ENCODE measurements at regions not wholly inside any gene's neighbourhood (a gene's known extent, or its start where the extent isn't known, plus 50 kb on each side); places are given as distances from the start of the nearest gene placed in this dataset.
"Not testable (repeated sequence)": the region's sequence is repeated elsewhere in the genome, so short reads cannot be mapped to it uniquely, and the experiment has no call there.

DNA sequence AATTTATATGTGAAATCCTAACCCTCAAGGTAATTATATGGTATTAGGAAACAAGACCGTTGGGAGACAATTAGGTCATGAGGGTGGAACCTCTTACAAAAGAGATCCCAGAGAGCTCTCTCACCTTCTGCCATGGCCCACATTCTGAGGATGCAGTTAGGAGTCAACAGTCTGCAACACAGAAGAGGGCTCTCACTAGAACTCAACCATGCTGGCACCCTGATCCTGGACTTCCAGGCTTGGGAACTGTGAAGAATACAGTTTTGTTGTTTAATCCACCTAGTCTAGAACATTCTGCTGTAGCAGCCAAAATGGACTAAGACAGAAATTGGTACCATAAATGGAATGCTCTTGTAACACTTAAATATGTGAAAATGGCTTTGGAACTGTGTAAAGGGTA lies 278.8 kb upstream of the GALNTL6 start:
- Mint-ChIP-seq H3K27me3 (no peaks in the 10 kb centered on the region), H3K27ac (no peak overlapping the region)

DNA sequence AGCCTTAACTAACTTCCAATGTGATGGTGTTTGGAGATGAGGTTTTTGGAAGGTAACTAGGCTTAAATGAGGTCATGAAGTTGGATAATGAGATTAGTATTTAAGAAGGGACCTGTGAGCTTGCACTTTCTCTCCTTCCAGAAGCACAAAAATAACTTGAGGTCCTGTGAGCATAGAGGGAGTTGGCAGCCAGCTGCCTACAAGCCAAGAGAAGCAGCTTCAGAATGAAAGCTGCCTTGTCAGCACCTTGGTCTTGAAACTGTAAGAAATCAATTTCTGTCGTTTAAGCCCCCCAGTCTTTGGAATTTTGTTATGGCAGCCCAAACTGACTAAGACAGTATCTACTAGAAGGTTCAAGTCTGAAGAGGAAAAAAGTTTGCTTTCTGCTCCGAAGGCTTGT lies 280.2 kb upstream of the GALNTL6 start:
- H3K4me3 Mint-ChIP-seq = no peak overlapping the region
- no peaks in the 10 kb centered on the region for H3K4me1 Mint-ChIP-seq
- peaks cover 3% of the 10 kb centered on the region for H3K9me3 Mint-ChIP-seq
- no peaks in the 10 kb centered on the region for H3K36me3 Mint-ChIP-seq (ENCODE audit: low read depth)
- DNase-seq = no peak
- no peak for ATAC-seq
- H3K27ac Mint-ChIP-seq = no peak overlapping the region
- no peaks in the 10 kb centered on the region for H3K27me3 Mint-ChIP-seq

More for the DNA sequence above, 278.8 kb upstream of the GALNTL6 start:
- peaks cover 3% of the 10 kb centered on the region for H3K9me3 Mint-ChIP-seq
- no peaks in the 10 kb centered on the region for H3K36me3 Mint-ChIP-seq (ENCODE audit: low read depth)
- DNase-seq = no peak
- no peak for ATAC-seq
- H3K4me1 Mint-ChIP-seq = no peaks in the 10 kb centered on the region
- H3K4me3 Mint-ChIP-seq = no peak overlapping the region

DNA sequence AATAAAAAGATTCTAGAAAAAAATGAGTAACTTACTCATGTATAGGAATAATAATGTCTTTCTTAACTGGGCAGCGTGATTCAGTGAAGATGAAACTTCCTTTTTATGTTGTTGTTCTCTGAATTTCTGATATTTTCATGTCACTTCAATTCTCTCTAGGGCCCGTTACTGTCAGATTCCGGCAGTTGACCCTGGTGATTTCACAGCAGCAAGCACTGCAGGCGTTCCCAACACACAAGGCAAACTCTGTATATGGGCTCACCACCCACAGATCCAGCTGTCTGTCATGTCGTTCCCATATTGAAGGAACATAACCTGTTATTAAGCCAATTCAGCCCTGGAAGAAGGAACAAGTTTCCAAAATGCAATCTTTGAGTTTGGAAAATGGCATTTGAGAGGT lies 288.3 kb upstream of the GALNTL6 start:
- H3K27me3 Mint-ChIP-seq = no peaks in the 10 kb centered on the region
- DNase-seq (no peak), ATAC-seq (no peak)
- no peaks in the 10 kb centered on the region for H3K9me3 Mint-ChIP-seq
- no peaks in the 10 kb centered on the region for H3K36me3 Mint-ChIP-seq (ENCODE audit: low read depth)
- no peaks in the 10 kb centered on the region for H3K4me1 Mint-ChIP-seq
- no peak overlapping the region for H3K27ac Mint-ChIP-seq
- H3K4me3 Mint-ChIP-seq = no peak overlapping the region

DNA sequence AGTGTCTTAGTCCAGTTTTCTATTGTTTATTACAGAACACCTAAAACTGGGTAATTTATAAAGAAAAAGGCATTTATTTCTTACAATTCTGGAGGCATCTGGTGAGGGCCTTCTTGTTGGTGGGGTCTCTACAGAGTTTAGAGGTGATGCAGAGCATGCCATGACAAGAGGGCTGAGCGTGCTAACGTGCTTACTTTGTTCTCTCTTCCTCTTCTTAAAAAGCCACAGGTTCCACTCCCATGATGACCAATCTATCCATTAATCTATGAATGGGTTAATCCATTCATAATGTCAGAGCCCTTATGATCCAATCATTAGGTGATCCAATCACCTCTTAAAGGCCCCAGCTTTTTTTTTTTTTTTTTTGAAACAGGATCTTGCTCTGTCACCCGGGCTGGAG lies 291.5 kb upstream of the GALNTL6 start:
- Mint-ChIP-seq H3K36me3 (ENCODE audit: low read depth) (no peaks in the 10 kb centered on the region), H3K4me3 (no peak overlapping the region), H3K27ac (no peak overlapping the region), H3K4me1 (no peaks in the 10 kb centered on the region), H3K27me3 (no peaks in the 10 kb centered on the region), H3K9me3 (peaks cover 8% of the 10 kb centered on the region)
- ATAC-seq = no peak
- DNase-seq = no peak

DNA sequence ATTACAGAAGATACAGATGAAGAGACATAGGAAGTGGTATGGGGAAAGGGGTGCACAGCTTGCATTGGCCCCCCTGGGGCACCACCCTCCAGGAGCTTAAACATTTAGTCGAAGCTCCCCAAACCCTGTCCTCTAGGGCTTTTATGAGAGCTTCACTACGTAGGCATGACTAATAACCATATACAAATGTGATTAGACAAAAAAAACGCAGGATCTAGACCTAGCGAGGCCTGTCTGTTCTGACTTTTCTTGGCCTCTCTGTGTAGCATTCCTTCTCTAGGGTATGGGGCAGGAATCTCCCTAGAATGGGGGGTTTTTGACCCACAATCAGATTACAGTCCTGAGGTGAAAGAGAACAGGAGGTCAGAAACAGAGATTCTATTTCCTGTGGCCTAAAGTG lies 293.7 kb upstream of the GALNTL6 start:
- Mint-ChIP-seq H3K27me3 (no peaks in the 10 kb centered on the region), H3K4me1 (no peaks in the 10 kb centered on the region), H3K36me3 (ENCODE audit: low read depth) (no peaks in the 10 kb centered on the region), H3K4me3 (no peak overlapping the region), H3K27ac (no peak overlapping the region), H3K9me3 (peaks cover 12% of the 10 kb centered on the region)
- ATAC-seq (no peak), DNase-seq (no peak)

DNA sequence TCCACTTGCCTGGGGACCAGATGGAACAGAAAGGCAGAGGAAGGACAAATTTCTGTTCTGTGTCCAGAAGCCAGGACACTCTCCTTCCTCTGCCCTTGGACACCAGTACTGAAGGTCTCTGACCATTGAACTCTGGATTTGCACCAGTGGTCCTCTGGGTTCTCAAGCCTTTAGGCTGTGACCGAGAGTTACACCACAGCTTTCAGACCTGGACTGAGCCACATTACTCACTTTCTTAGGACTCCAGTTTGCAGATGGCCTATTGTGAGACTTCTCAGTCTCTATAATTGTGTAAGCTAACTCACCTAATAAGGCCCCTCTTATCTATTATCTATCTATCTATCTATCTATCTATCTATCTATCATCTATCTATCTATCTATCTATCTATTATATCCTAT lies 295.3 kb upstream of the GALNTL6 start:
- no peaks in the 10 kb centered on the region for H3K4me1 Mint-ChIP-seq
- no peaks in the 10 kb centered on the region for H3K27me3 Mint-ChIP-seq
- no peak overlapping the region for H3K27ac Mint-ChIP-seq
- H3K36me3 Mint-ChIP-seq (ENCODE audit: low read depth) = no peaks in the 10 kb centered on the region
- H3K9me3 Mint-ChIP-seq = peaks cover 12% of the 10 kb centered on the region
- ATAC-seq (no peak), DNase-seq (no peak)
- H3K4me3 Mint-ChIP-seq = no peak overlapping the region

DNA sequence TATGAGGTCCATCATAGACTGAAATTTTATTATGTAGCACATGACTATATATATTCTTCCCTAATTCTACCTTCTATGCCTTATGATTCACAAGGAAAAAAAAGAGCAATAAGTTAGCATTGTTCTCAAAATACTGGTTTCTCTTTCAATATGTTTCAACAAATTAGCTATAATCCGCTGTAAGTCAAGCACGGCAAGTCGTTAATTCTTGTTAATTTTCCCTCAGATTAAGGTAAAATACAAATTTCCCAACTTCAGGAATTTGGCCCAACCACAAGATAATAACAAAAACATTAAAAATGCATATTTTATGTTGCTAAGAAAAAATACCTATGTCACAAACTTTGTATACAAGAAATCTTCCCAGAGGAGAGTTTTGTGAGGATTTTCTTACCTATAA lies 296.5 kb upstream of the GALNTL6 start:
- H3K27me3 Mint-ChIP-seq = no peaks in the 10 kb centered on the region
- no peak overlapping the region for H3K4me3 Mint-ChIP-seq
- no peak for ATAC-seq
- H3K36me3 Mint-ChIP-seq (ENCODE audit: low read depth) = no peaks in the 10 kb centered on the region
- no peak overlapping the region for H3K27ac Mint-ChIP-seq
- peaks cover 17% of the 10 kb centered on the region for H3K9me3 Mint-ChIP-seq
- H3K4me1 Mint-ChIP-seq = no peaks in the 10 kb centered on the region
- DNase-seq = no peak

DNA sequence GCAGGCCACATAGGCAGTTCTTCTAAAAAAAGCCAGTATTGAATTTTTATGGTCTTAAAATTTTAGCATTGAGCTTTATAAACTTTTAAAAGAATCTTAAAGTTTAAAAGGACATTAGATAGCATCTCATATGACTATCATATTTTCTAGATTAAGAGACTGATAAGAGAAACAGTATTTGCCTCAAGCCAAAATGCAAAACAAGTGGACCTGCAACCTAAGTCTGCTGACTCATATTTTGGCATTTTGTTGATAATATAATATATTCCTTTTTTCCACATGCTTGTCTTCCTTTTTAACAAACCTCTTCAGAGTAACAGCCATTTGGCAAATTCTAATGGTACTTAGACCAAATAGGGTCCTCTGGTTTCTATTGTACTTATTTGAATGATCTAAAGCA lies 328.5 kb upstream of the GALNTL6 start:
- ATAC-seq (no peak), DNase-seq (no peak)
- Mint-ChIP-seq H3K4me1 (no peaks in the 10 kb centered on the region), H3K27me3 (no peaks in the 10 kb centered on the region), H3K27ac (no peak overlapping the region), H3K36me3 (ENCODE audit: low read depth) (no peaks in the 10 kb centered on the region), H3K9me3 (peaks cover 7% of the 10 kb centered on the region), H3K4me3 (no peak overlapping the region)

DNA sequence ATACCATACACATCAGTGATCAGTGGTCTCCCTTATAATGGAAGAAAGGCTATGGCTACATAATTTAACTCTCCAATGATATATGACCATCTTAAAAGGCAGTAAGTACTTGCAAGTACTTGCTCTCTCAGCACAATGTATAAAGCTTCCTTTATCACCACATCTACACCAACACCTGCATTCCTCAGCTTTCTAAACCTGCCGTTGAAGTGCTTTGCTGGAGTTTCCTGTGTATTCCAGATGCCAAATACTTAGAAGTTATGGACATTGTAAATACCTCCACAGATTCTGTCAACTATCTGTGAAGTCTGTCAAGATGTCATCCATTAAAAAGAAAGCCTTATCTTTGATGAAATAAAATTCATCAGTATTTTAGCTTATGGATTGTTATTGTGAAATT lies 335.0 kb upstream of the GALNTL6 start:
- ATAC-seq = no peak
- Mint-ChIP-seq H3K27ac (no peak overlapping the region), H3K4me1 (no peaks in the 10 kb centered on the region), H3K9me3 (peaks cover 3% of the 10 kb centered on the region), H3K36me3 (ENCODE audit: low read depth) (no peaks in the 10 kb centered on the region), H3K4me3 (no peak overlapping the region), H3K27me3 (no peaks in the 10 kb centered on the region)
- DNase-seq = no peak

DNA sequence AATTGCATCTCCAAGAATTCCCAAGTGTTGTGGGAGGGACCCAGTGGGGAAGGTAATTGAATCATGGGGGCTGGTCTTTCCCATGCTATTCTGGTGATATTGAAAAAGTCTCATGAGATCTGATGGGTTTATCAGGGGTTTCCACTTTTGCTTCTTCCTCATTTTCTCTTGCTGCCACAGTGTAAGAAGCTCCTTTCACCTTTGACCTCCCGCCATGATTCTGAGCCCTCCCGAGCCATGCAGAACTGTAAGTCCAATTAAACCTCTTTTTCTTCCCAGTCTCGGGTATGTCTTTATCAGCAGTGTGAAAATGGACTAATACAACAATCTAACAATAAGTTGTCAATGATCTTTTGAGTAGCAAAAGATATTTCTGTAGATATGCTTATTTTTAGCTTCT lies 338.1 kb upstream of the GALNTL6 start:
- not testable (repeated sequence) for H3K9me3 Mint-ChIP-seq; H3K36me3 Mint-ChIP-seq (ENCODE audit: low read depth); DNase-seq; H3K27me3 Mint-ChIP-seq; H3K4me3 Mint-ChIP-seq; H3K27ac Mint-ChIP-seq; ATAC-seq; H3K4me1 Mint-ChIP-seq

DNA sequence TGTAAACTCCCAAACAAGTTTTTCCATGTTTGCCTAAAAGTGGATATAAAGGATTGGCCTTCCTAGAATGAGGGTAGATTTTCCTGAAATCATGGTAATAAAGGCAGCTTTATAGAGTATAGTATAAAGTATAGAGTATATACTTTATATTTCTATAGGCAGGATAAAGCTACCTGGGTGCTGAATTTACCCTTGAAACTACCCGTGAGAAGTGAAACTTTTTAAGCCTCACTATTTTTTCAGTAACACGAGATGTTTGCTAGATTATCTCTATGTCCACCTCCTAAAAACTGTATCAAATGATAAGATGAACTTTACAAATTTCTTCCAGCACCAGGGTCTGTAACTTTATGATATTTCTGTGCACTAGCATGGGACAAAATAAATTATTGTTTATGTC lies 340.0 kb upstream of the GALNTL6 start:
- no peak overlapping the region for H3K27ac Mint-ChIP-seq
- DNase-seq = no peak
- no peaks in the 10 kb centered on the region for H3K4me1 Mint-ChIP-seq
- H3K4me3 Mint-ChIP-seq = no peak overlapping the region
- H3K27me3 Mint-ChIP-seq = no peaks in the 10 kb centered on the region
- H3K9me3 Mint-ChIP-seq = peaks cover 3% of the 10 kb centered on the region
- no peaks in the 10 kb centered on the region for H3K36me3 Mint-ChIP-seq (ENCODE audit: low read depth)
- no peak for ATAC-seq

DNA sequence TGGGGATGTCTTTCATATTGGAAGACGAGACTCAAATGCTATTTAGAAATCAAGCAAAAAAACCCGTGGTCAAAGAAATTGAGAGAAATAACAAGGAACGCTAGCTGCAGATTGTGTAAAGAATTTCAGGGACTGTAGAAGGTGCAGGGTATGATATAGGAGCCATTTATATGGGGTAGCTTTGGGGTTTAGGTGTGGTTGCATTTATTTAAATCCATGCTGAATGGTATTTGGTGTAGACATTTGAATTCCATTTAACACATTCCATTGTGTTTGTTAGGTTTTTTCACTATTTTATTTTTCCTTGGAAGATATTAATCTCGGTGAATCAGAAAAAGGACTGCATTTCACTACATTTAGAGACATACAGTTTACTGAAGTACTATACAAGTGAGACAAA lies 341.0 kb upstream of the GALNTL6 start:
- H3K27me3 Mint-ChIP-seq = no peaks in the 10 kb centered on the region
- H3K9me3 Mint-ChIP-seq = peaks cover 3% of the 10 kb centered on the region
- H3K4me1 Mint-ChIP-seq = no peaks in the 10 kb centered on the region
- DNase-seq (no peak), ATAC-seq (no peak)
- H3K36me3 Mint-ChIP-seq (ENCODE audit: low read depth) = no peaks in the 10 kb centered on the region
- no peak overlapping the region for H3K4me3 Mint-ChIP-seq
- no peak overlapping the region for H3K27ac Mint-ChIP-seq

DNA sequence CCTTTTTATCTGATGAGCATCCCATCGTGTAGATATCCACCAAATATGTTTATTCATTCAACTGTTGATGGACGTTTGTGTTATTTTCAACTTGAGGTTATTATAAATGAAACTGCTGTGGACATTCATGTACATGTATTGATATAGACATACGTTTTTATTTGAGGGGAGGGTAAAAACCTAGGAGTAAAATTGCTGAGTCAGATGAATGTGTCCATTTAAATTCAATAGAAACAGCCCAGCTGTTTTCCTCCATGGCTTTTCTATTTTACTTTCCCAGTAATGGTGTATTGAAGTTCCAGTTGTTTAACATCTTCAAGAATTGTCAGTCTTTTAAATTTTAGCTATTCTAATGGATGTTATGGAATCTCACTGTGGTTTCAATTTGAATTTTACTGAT lies 348.7 kb upstream of the GALNTL6 start:
- Mint-ChIP-seq H3K4me1 (no peaks in the 10 kb centered on the region), H3K27ac (no peak overlapping the region), H3K36me3 (ENCODE audit: low read depth) (no peaks in the 10 kb centered on the region), H3K4me3 (no peak overlapping the region), H3K9me3 (peaks cover 7% of the 10 kb centered on the region), H3K27me3 (no peaks in the 10 kb centered on the region)
- ATAC-seq (no peak), DNase-seq (no peak)

DNA sequence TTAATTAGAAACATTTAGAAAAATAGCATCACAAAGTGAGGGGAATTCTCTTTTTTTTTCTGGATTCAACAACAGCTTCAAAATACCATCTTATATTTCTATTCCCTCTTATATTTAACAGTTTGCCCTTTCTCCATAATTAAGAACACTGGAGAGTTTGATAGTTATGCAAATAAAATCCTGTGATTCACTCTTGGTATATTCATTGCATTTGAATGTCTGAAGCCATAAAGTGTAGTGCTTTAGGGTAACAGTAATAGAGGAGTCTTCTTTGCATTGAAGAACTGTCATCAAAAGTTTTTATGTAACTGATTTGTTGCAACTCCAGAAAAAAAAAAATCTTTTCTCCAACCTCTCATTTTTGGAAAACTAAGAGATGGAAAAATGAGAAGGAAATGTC lies 352.0 kb upstream of the GALNTL6 start:
- Mint-ChIP-seq H3K4me1 (no peaks in the 10 kb centered on the region), H3K27ac (no peak overlapping the region), H3K4me3 (no peak overlapping the region), H3K36me3 (ENCODE audit: low read depth) (no peaks in the 10 kb centered on the region), H3K9me3 (peaks cover 11% of the 10 kb centered on the region), H3K27me3 (no peaks in the 10 kb centered on the region)
- ATAC-seq (no peak), DNase-seq (no peak)

DNA sequence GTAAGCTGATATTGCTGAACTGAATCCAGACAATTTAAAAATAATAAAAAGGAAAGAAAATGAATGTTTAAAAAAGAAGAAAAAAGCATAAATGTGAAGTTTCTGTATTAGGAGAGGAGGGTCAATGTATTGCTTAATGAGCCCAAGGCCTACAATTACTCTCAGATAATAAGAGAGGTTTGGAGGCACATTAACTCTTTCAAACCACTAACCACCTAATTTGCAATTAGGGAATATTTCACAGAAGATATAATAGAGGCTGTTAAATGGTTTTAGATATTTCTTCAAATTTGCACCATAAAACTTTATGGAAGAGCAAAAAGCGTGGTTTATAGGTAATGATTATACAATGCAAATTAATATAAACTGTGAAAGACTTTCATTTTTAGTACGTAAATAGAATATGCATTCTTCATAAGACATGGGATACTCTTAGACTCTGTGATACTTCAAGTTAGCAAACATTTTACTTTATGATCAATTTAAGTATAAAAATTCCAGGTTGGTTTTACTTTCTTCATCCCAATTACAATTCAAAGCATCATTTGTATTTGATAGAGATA lies 364.2 kb upstream of the GALNTL6 start:
- DNase-seq (no peak), ATAC-seq (no peak)
- no peaks in the 10 kb centered on the region for H3K9me3 Mint-ChIP-seq
- no peaks in the 10 kb centered on the region for H3K27me3 Mint-ChIP-seq
- no peaks in the 10 kb centered on the region for H3K4me1 Mint-ChIP-seq
- H3K27ac Mint-ChIP-seq = no peak overlapping the region
- H3K4me3 Mint-ChIP-seq = no peak overlapping the region
- H3K36me3 Mint-ChIP-seq (ENCODE audit: low read depth) = no peaks in the 10 kb centered on the region

DNA sequence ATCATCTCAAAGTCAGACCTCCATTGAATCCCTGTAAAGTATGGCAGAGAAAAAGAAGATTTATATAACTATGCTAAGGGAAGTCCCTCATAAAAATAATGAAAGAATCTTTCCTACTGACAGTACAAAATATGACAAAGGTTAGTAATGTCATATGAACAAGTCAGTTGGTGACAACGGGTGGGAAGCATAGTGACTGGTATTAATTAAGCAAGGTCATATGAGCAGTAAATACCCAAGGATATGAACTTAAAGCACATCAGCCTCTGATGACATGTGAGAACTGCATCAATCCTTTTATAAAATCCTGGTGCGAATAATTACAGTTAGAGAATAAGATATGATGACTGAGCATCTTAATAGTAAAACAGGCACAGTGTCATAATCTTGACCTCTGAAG lies 364.8 kb upstream of the GALNTL6 start:
- no peaks in the 10 kb centered on the region for H3K27me3 Mint-ChIP-seq
- ATAC-seq = no peak
- no peak for DNase-seq
- H3K4me3 Mint-ChIP-seq = no peak overlapping the region
- H3K36me3 Mint-ChIP-seq (ENCODE audit: low read depth) = no peaks in the 10 kb centered on the region
- no peaks in the 10 kb centered on the region for H3K4me1 Mint-ChIP-seq
- H3K9me3 Mint-ChIP-seq = no peaks in the 10 kb centered on the region
- H3K27ac Mint-ChIP-seq = no peak overlapping the region

All from activated naive CD8-positive, alpha-beta T cell treated with anti-CD3 and anti-CD28 coated beads, Interleukin-2, amount 50 U/mL, for 24 hours (primary cell).